ENCODE measurements at regions not wholly inside any gene's neighbourhood (a gene's known extent, or its start where the extent isn't known, plus 50 kb on each side); places are given as distances from the start of the nearest gene placed in this dataset.
"Not testable (repeated sequence)": the region's sequence is repeated elsewhere in the genome, so short reads cannot be mapped to it uniquely, and the experiment has no call there.

DNA sequence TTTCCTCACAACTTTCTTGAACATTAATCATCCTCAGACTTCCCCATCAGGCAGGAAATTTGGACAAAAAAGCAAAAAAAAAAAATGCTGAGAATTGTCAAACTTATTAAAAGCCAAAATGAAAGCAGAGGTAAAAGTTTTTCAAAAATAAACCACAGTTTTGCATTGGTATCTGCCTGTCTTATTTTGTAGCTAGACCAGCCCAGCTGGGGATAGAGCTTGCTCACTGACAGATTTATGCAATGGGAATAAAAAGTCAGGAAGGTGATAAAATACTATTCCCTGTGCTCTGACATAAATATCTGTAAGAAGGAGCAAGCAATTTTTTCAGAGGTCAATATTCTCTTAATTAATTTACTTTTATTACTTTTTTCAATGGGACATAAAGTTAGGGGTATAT, 1006.7 kb upstream of the ALCAM start:
- H3K27me3 Mint-ChIP-seq = no peaks in the 10 kb centered on the region
- no peaks in the 10 kb centered on the region for H3K4me1 Mint-ChIP-seq (ENCODE audit: low read depth)
- H3K9me3 Mint-ChIP-seq = no peaks in the 10 kb centered on the region
- no peaks in the 10 kb centered on the region for H3K36me3 Mint-ChIP-seq (ENCODE audit: low read depth)
- H3K4me3 Mint-ChIP-seq = no peak overlapping the region
- no peak overlapping the region for H3K27ac Mint-ChIP-seq

DNA sequence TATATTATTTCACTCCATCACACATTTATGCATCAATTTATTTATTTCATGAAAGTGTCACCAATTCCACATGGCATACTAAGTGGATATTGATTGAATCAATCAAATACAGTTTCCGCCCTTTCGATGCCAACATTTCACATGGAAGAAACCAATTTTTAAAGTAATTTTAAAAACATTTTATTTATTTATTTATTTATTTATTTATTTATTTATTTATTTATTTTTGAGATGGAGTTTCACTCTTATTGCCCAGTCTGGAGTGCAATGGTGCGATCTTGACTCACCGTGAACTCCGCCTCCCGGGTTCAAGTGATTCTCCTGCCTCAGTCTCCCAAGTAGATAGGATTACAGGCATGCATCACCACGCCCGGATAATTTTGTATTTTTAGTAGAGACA, 1005.0 kb upstream of the ALCAM start:
- not testable (repeated sequence) for H3K4me1 Mint-ChIP-seq (ENCODE audit: low read depth); H3K4me3 Mint-ChIP-seq; H3K9me3 Mint-ChIP-seq; H3K36me3 Mint-ChIP-seq (ENCODE audit: low read depth); H3K27me3 Mint-ChIP-seq; H3K27ac Mint-ChIP-seq

DNA sequence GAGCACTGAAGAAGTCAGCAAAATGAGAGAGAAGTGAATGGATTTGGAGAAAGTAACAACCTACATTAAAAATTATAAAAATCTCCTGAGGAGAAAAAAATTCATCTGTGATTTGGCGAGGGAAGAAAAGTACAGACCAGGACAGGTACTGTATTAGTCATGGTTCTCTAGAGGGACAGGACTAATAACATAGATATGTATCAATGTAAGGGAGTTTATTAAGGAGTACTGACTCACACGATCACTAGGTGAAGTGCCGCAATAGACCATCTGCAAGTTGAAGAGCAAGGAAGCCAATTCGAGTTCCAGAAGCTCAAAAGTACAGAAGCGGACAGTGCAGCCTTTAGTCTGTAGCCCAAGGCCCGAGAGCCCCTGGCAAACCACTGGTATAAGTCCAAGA, 1004.4 kb upstream of the ALCAM start:
- H3K27me3 Mint-ChIP-seq = no peaks in the 10 kb centered on the region
- no peak overlapping the region for H3K4me3 Mint-ChIP-seq

DNA sequence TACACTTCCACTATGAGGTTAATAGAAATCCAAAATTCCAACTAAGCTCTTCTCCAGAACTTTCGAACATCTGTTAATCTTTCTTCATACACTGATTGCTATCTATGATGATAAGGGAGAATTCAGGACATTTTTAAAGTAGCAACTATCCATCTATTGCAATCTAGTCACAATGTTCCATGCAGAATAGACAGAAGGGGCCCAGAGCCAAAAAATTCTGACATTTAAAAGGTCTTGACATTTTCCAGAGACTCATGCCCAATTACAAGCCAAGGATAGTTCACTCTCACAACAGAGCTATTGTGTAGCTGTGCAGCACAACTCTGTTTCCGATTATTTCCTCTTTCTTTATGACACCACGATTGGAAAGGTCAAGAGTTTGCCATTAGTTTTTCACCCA, 999.7 kb upstream of the ALCAM start:
- Mint-ChIP-seq H3K4me3 (no peak overlapping the region), H3K27ac (no peak overlapping the region), H3K27me3 (no peaks in the 10 kb centered on the region), H3K4me1 (ENCODE audit: low read depth) (no peaks in the 10 kb centered on the region), H3K36me3 (ENCODE audit: low read depth) (no peaks in the 10 kb centered on the region), H3K9me3 (no peaks in the 10 kb centered on the region)

More for the DNA sequence above, 1004.4 kb upstream of the ALCAM start:
- Mint-ChIP-seq H3K4me1 (ENCODE audit: low read depth) (no peaks in the 10 kb centered on the region), H3K36me3 (ENCODE audit: low read depth) (no peaks in the 10 kb centered on the region), H3K9me3 (no peaks in the 10 kb centered on the region), H3K27ac (no peak overlapping the region)

GRCh38 chr3:104368760-104369159, 997.9 kb upstream of the ALCAM start:
- no peak overlapping the region for H3K27ac Mint-ChIP-seq
- H3K27me3 Mint-ChIP-seq = no peaks in the 10 kb centered on the region
- no peak overlapping the region for H3K4me3 Mint-ChIP-seq
- peaks cover 8% of the 10 kb centered on the region for H3K9me3 Mint-ChIP-seq
- H3K4me1 Mint-ChIP-seq (ENCODE audit: low read depth) = no peaks in the 10 kb centered on the region
- H3K36me3 Mint-ChIP-seq (ENCODE audit: low read depth) = no peaks in the 10 kb centered on the region

GRCh38 chr3:104385421-104385820, 981.3 kb upstream of the ALCAM start:
- Mint-ChIP-seq H3K4me1 (ENCODE audit: low read depth) (no peaks in the 10 kb centered on the region), H3K27ac (no peak overlapping the region), H3K4me3 (no peak overlapping the region), H3K36me3 (ENCODE audit: low read depth) (no peaks in the 10 kb centered on the region), H3K9me3 (peaks cover 2% of the 10 kb centered on the region), H3K27me3 (no peaks in the 10 kb centered on the region)

DNA sequence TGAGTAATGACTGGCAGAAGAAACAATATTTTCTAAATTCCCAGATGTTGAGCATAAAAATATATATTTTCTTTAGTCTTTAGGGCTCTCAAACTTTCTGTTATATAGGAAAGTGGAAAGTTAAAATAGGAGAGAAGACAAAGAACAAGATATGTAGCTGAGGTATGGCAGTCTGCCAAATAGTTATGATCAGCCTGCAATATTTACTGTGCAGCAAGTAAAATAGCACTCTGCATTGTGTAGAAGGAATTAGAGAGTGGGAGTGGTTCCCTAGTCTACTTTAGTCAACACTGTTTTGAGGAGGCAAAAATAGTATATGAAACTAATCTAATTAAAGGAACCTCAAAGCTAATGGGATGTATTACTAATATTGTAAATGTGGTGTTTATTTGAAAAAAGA, 978.1 kb upstream of the ALCAM start:
- Mint-ChIP-seq H3K4me1 (ENCODE audit: low read depth) (no peaks in the 10 kb centered on the region), H3K27ac (no peak overlapping the region), H3K27me3 (no peaks in the 10 kb centered on the region), H3K4me3 (no peak overlapping the region), H3K36me3 (ENCODE audit: low read depth) (no peaks in the 10 kb centered on the region), H3K9me3 (no peaks in the 10 kb centered on the region)

DNA sequence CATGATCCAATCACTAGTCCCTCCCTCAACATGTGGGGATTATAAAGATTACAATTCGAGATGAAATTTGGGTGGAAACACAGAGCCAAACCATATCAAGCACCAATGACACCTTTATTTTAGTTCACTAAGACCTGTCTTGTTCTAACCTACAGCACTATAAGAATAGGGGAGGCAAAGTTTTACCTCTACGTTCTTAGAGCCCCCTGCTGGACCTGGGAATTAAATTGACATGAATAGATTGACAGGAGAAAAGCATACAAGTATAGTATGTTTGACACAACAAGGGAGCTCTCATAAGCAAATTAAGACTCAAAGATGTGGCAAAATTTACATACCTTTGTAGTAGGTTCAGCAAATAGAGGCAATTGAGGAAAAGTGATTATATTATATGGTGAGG, 974.4 kb upstream of the ALCAM start:
- Mint-ChIP-seq H3K27ac (no peak overlapping the region), H3K4me3 (no peak overlapping the region), H3K27me3 (no peaks in the 10 kb centered on the region), H3K9me3 (no peaks in the 10 kb centered on the region), H3K36me3 (ENCODE audit: low read depth) (no peaks in the 10 kb centered on the region), H3K4me1 (ENCODE audit: low read depth) (no peaks in the 10 kb centered on the region)

DNA sequence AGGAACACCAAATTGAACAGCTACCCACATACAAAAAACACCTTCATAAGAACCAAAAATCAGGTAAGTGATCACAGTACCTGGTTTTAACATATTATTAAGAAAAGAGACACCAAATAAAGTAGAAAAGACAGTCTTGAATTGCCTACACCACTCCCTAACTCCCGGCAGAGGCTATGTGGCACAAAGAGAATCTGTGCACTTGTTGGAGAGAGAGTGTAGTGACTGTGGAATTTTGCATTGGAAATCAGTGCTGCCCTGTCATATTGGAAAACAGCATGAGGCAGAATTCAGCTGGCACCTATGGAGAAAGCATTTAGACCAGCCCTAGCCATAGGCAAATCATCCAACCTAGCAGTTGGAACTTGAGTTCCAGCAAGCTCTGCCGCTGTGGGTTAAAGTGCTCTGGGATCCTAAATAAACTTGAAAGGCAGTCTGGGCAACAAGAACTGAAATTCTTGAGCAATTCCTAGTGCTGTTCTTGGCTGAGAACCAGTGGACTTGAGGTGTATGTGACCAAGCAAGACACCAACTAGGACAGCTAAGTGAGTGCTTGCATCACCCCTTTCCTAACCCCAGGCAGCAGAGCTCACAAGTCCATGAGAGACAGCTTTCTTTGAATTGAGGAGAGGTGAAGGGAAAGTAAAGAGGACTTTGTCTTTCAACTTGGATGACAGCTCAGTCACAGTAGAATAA, 969.6 kb upstream of the ALCAM start:
- no peak overlapping the region for H3K27ac Mint-ChIP-seq
- H3K9me3 Mint-ChIP-seq = peaks cover 11% of the 10 kb centered on the region
- H3K27me3 Mint-ChIP-seq = no peaks in the 10 kb centered on the region
- H3K4me3 Mint-ChIP-seq = no peak overlapping the region
- no peaks in the 10 kb centered on the region for H3K4me1 Mint-ChIP-seq (ENCODE audit: low read depth)
- H3K36me3 Mint-ChIP-seq (ENCODE audit: low read depth) = no peaks in the 10 kb centered on the region

- Mint-ChIP-seq H3K36me3 (ENCODE audit: low read depth) (no peaks in the 10 kb centered on the region), H3K27me3 (no peaks in the 10 kb centered on the region), H3K4me3 (no peak overlapping the region), H3K4me1 (ENCODE audit: low read depth) (no peaks in the 10 kb centered on the region), H3K27ac (no peak overlapping the region), H3K9me3 (peaks cover 11% of the 10 kb centered on the region)
These were observed 969.0 kb upstream of the ALCAM start for GRCh38 chr3:104397713-104398112.

- no peaks in the 10 kb centered on the region for H3K36me3 Mint-ChIP-seq (ENCODE audit: low read depth)
- H3K9me3 Mint-ChIP-seq = peaks cover 11% of the 10 kb centered on the region
- H3K4me1 Mint-ChIP-seq (ENCODE audit: low read depth) = no peaks in the 10 kb centered on the region
- H3K27me3 Mint-ChIP-seq = no peaks in the 10 kb centered on the region
- no peak overlapping the region for H3K4me3 Mint-ChIP-seq
- H3K27ac Mint-ChIP-seq = no peak overlapping the region
These were observed 963.8 kb upstream of the ALCAM start for GRCh38 chr3:104402902-104403301.

DNA sequence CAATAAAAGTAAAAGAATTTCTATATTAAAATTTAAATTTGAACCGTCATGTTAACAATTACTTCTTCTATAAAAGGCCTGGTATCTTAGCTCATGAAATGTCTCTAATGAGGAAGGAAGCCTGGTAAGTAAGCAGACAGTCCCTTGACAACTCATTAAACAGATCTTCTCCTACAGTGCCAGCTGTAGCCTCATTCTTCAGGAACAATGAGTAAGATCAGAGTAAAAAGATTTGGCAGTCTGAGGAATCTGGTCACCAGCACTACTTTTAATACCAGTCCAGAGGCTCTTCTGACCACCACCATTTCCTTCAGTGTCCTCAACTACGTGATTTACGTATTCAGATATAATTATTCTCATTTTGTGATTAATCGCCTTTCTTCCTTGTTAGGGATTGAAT, 955.0 kb upstream of the ALCAM start:
- Mint-ChIP-seq H3K4me1 (ENCODE audit: low read depth) (no peaks in the 10 kb centered on the region), H3K27me3 (no peaks in the 10 kb centered on the region), H3K9me3 (no peaks in the 10 kb centered on the region), H3K27ac (no peak overlapping the region), H3K4me3 (no peak overlapping the region), H3K36me3 (ENCODE audit: low read depth) (no peaks in the 10 kb centered on the region)

- Mint-ChIP-seq H3K4me3 (no peak overlapping the region), H3K4me1 (ENCODE audit: low read depth) (no peaks in the 10 kb centered on the region), H3K9me3 (no peaks in the 10 kb centered on the region), H3K27ac (no peak overlapping the region), H3K27me3 (no peaks in the 10 kb centered on the region), H3K36me3 (ENCODE audit: low read depth) (no peaks in the 10 kb centered on the region)
These were observed 953.8 kb upstream of the ALCAM start for GRCh38 chr3:104412608-104413580.

DNA sequence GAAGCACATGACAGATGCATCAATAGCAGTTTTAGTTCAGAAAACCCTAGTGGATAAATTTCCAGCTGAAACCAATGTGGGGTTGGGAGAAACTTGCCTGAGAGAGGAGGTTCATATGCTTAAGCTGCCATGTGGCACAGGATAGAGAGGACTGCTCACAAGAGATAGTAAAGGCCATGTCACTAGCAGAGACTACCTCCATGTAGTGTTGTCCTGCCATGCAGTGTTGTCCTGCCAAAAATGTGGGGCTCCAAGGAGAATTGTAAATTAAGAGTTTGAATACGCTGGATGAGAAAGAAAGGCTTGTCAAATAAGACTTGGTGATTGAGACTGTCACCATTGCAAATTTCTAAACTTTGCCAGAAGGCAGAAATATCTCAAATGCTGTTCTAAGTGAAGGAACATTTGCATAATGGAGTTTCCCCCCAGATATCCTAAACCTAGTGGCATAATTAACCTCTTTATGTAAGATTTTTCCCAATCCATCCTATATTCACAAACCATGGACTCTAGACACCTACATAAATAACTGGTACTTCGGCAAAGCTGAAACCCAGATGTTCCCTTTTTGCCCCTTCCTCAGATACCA, 938.3 kb upstream of the ALCAM start:
- Mint-ChIP-seq H3K4me3 (no peak overlapping the region), H3K9me3 (peaks cover 4% of the 10 kb centered on the region), H3K27ac (no peak overlapping the region), H3K4me1 (ENCODE audit: low read depth) (no peaks in the 10 kb centered on the region), H3K27me3 (no peaks in the 10 kb centered on the region), H3K36me3 (ENCODE audit: low read depth) (no peaks in the 10 kb centered on the region)

DNA sequence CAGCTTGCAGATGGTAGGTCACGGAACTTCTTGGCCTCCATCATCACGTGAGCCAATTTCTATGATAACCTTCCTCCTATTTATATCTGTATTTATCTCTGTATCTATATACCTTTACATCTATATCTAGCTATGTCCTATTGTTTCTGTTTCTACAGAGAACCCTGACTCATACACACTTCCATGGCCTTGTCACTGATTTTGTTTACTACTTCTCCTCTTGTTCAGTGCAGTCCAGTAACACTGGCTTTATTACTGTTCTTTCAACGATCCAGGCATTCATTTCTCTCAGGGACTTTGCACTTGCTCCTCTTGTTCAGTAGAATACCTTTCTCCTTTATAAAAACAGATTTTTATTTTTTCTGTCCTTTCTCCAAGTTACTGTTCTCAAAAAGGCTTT, 937.0 kb upstream of the ALCAM start:
- H3K4me1 Mint-ChIP-seq (ENCODE audit: low read depth) = no peaks in the 10 kb centered on the region
- no peaks in the 10 kb centered on the region for H3K36me3 Mint-ChIP-seq (ENCODE audit: low read depth)
- H3K27me3 Mint-ChIP-seq = no peaks in the 10 kb centered on the region
- H3K4me3 Mint-ChIP-seq = no peak overlapping the region
- no peak overlapping the region for H3K27ac Mint-ChIP-seq
- H3K9me3 Mint-ChIP-seq = peaks cover 4% of the 10 kb centered on the region

Measured in stimulated activated naive CD8-positive, alpha-beta T cell treated with anti-CD3 and anti-CD28 coated beads, Interleukin-15, Interleukin-2, amounts not matched to agents 100 ng/mL and 50 ng/mL, for 24 hours (primary cell).